ENCODE measurements at regions not wholly inside any gene's neighbourhood (a gene's known extent, or its start where the extent isn't known, plus 50 kb on each side); places are given as distances from the start of the nearest gene placed in this dataset.

GRCh38 chr6:170130771-170131241, 160.1 kb downstream of the DLL1 start:
- DNase-seq (ENCODE audit: low spot score) = no peak
- in situ Hi-C loops (cut with HindIII; ENCODE audit: low sequenced_read_pairs) = loop anchor here (25.0 kb wide), 1 partner anchor 294 kb away; no protein-coding TSS in a partner anchor

- no peak for DNase-seq (ENCODE audit: low spot score)
- in situ Hi-C loops (cut with HindIII; ENCODE audit: low sequenced_read_pairs) = loop anchor here (25.0 kb wide), 1 partner anchor 293 kb away; no protein-coding TSS in a partner anchor
Observed at GRCh38 chr6:170130201-170130621, 160.7 kb downstream of the DLL1 start.

GRCh38 chr6:170129691-170130171, 161.1 kb downstream of the DLL1 start:
- no peak for DNase-seq (ENCODE audit: low spot score)
- in situ Hi-C loops (cut with HindIII; ENCODE audit: low sequenced_read_pairs) = loop anchor here (25.0 kb wide), 1 partner anchor 292 kb away; no protein-coding TSS in a partner anchor

- DNase-seq (ENCODE audit: low spot score) = no peak
- in situ Hi-C loops (cut with HindIII; ENCODE audit: low sequenced_read_pairs) = loop anchor here (25.0 kb wide), 1 partner anchor 292 kb away; no protein-coding TSS in a partner anchor
Observed at GRCh38 chr6:170128811-170129681, 161.8 kb downstream of the DLL1 start.

- in situ Hi-C loops (cut with HindIII; ENCODE audit: low sequenced_read_pairs) = loop anchor here (25.0 kb wide), 1 partner anchor 291 kb away; no protein-coding TSS in a partner anchor
- no peak for DNase-seq (ENCODE audit: low spot score)
Observed at GRCh38 chr6:170128346-170128745, 162.5 kb downstream of the DLL1 start.

GRCh38 chr6:170127151-170127550, 163.7 kb downstream of the DLL1 start:
- in situ Hi-C loops (cut with HindIII; ENCODE audit: low sequenced_read_pairs) = loop anchor here (25.0 kb wide), 1 partner anchor 290 kb away; no protein-coding TSS in a partner anchor
- no peak for DNase-seq (ENCODE audit: low spot score)

GRCh38 chr6:170125456-170126300, 165.2 kb downstream of the DLL1 start:
- in situ Hi-C loops (cut with HindIII; ENCODE audit: low sequenced_read_pairs) = loop anchor here (25.0 kb wide), 1 partner anchor 288 kb away; no protein-coding TSS in a partner anchor

GRCh38 chr6:170124836-170125235, 166.0 kb downstream of the DLL1 start:
- in situ Hi-C loops (cut with HindIII; ENCODE audit: low sequenced_read_pairs) = loop anchor here (25.0 kb wide), 1 partner anchor 288 kb away; no protein-coding TSS in a partner anchor
- no peak for DNase-seq (ENCODE audit: low spot score)

More at GRCh38 chr6:170125456-170126300, 165.2 kb downstream of the DLL1 start:
- no peak for DNase-seq (ENCODE audit: low spot score)

GRCh38 chr6:170124150-170124549, 166.7 kb downstream of the DLL1 start:
- in situ Hi-C loops (cut with HindIII; ENCODE audit: low sequenced_read_pairs) = no loop called here
- no peak for DNase-seq (ENCODE audit: low spot score)

GRCh38 chr6:170122651-170123050, 168.2 kb downstream of the DLL1 start:
- in situ Hi-C loops (cut with HindIII; ENCODE audit: low sequenced_read_pairs) = no loop called here
- no peak for DNase-seq (ENCODE audit: low spot score)

GRCh38 chr6:170117111-170117972, 173.5 kb downstream of the DLL1 start:
- in situ Hi-C loops (cut with HindIII; ENCODE audit: low sequenced_read_pairs) = no loop called here
- no peak for DNase-seq (ENCODE audit: low spot score)

GRCh38 chr6:170116636-170117035, 174.2 kb downstream of the DLL1 start:
- DNase-seq (ENCODE audit: low spot score) = no peak
- in situ Hi-C loops (cut with HindIII; ENCODE audit: low sequenced_read_pairs) = no loop called here

GRCh38 chr6:170114956-170115855, 175.7 kb downstream of the DLL1 start:
- in situ Hi-C loops (cut with HindIII; ENCODE audit: low sequenced_read_pairs) = no loop called here
- DNase-seq (ENCODE audit: low spot score) = no peak

- in situ Hi-C loops (cut with HindIII; ENCODE audit: low sequenced_read_pairs) = no loop called here
- no peak for DNase-seq (ENCODE audit: low spot score)
Observed at GRCh38 chr6:170114187-170114945, 176.5 kb downstream of the DLL1 start.

- in situ Hi-C loops (cut with HindIII; ENCODE audit: low sequenced_read_pairs) = no loop called here
- no peak for DNase-seq (ENCODE audit: low spot score)
Observed at GRCh38 chr6:170113141-170113540, 177.7 kb downstream of the DLL1 start.

GRCh38 chr6:170112583-170112860, 178.4 kb downstream of the DLL1 start:
- in situ Hi-C loops (cut with HindIII; ENCODE audit: low sequenced_read_pairs) = no loop called here

More at GRCh38 chr6:170112583-170112860, 178.4 kb downstream of the DLL1 start:
- no peak for DNase-seq (ENCODE audit: low spot score)

Measured in G401 (cell line).